NCI-H128 (cell line): ENCODE measurements at regions not wholly inside any gene's neighbourhood (a gene's known extent, or its start where the extent isn't known, plus 50 kb on each side); places are given as distances from the start of the nearest gene placed in this dataset.
A peak's percentile ranks its signal among the peaks of the same experiment; 100 is the strongest.

Experiments
- DNase-seq: peaks from one replicate; lab custom pipeline; 2025; ENCODE audit not compliant: unreplicated experiment; lab: John Stamatoyannopoulos, UW

- no peak for DNase-seq
These were observed 150.4 kb downstream of the CEBPB start for GRCh38 chr20:50341050-50341449.

GRCh38 chr20:50341880-50342637, 151.4 kb downstream of the CEBPB start:
- no peak for DNase-seq

DNA sequence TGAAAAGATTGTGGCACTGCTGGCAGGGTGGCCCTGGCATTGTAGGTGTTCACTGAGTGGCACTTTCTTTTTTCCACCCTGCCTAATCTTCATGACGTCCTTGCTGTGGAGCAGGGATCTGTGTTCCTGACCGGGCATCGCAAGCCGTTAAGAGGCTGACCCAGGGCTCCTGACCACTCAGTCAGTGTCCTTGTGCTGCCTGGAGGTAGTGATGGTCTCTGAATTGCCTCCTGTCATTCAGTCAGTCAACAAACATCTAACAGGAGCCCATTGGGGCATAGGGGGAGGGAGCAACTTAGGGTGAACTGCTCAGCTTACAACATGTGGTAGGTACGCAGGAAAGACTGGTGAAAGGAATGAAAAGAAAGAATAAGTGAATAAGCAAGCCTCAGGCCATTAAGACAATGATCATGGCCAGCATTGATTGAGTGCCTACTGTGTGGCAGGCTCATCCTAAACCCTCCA, 152.0 kb downstream of the CEBPB start:
- no peak for DNase-seq

GRCh38 chr20:50343125-50343489, 152.5 kb downstream of the CEBPB start:
- no peak for DNase-seq

- no peak for DNase-seq
These were observed 153.0 kb downstream of the CEBPB start for GRCh38 chr20:50343490-50344179.

DNA sequence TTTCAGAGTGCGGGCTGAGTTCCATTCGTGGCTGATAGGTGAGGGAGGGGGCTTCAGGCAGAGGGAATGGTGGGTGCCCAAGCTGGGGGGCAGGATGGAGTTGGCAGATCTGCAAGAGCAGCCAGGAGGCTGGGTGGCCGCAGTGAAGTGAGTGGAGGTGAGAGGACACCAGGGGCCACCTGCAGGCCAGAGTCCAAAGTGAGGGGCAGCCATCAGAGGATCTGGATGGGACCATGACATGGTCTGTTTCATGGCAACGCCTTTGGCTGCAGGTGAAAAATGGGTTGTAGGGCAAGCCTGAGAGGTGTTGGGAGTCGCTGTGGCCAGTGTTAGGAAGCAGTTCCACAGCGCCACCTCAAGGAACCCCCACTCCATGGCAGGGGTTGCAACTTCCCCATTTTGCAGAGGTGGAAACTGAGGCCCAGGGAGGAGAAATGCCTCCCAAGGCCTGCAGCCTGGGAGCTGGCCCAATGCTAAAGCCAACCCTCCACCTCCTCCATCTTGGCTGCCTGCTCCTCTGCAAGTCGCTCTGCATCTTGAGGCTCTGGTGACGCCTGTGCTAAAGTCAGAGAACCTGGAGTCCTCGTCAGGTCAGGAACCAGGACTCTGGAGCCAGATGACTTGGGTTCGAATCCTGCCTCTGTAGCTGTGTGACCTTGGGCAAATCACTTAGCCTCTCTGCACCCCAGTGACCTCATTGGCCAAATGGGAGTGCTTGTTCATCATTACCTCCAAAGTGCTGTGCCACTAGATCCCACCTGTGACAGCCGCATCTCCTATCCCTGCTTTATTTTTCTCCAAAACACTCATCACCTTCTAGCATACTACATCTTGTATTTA, 153.8 kb downstream of the CEBPB start:
- DNase-seq = no peak

- no peak for DNase-seq
These were observed 155.2 kb downstream of the CEBPB start for GRCh38 chr20:50345712-50346373.

GRCh38 chr20:50346374-50347283, 156.0 kb downstream of the CEBPB start:
- DNase-seq = peak; percentile 41

- no peak for DNase-seq
These were observed 156.8 kb downstream of the CEBPB start for GRCh38 chr20:50347284-50348063.

DNA sequence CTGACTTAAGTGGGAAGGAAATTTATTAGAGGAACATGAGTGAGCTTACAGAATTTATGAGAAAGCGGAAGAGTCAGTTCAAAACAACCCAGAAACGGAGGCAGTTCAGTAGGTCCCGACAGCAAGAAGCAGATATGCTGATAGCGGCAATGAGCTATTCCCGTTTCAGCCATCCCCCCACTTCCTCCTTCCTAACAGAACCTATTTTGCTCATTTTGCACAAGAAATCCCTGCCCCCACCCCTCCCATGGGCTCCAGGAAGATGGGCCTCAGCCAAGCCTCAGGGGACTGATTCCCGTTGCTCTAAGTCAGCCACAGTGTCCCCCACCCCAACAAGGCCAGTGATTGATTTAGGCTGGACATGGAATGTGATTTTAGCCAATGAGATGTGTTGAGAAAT, 157.5 kb downstream of the CEBPB start:
- no peak for DNase-seq

DNA sequence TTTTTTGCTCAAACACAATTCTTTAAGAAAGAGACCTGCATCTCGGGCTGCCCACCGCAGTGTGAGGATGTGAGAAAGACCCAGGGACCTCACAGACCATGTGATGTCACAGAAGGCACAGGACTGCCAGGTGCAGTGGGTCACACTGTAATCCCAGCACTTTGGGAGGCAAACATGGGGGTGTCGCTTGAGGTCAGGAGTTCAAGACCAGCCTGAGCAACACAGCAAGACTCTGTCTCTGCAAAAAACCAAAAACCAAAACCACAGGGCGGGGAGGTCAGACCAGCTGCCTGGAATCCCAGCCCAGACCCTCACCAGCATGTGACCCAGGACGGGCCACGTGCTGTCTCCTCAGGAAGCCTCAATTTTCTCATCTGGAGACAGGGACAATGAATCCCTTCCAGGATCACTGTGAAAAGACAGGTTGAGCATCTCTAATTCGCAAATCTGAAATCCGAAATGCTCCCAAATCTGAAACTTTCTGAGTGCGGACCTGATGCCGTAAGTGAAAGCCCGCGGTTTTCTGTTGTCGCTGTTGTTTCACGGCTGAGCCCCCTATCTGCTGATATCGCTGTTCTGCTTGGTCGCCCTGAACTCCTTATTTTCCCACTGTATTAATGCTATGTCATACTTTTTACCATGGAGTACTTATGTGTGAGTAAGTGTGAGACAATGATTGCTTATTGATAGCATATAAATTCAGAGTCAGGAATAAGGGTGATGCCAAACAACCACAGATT, 159.5 kb upstream of the PTPN1 start:
- no peak for DNase-seq

DNA sequence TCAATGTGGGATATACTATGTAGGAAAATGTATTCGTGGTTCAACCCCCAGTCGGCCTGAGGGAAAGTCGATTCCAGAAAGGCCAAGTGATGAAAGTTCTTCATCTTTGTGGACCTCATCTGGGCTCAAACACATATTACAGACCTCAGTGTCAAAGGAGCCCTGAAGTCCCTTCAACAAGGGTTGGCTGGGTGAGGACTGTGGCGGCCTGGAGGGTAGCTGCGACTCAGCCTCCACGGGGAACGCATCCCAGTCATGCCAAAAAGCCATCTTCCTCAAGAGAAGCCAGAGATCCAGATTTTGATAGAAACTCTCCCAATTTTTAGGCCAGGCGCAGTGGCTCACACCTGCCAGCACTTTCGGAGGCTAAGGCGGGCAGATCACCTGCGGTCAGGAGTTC, 158.6 kb upstream of the PTPN1 start:
- no peak for DNase-seq

GRCh38 chr20:50353289-50353961, 156.8 kb upstream of the PTPN1 start:
- DNase-seq = no peak

GRCh38 chr20:50354721-50355589, 155.2 kb upstream of the PTPN1 start:
- DNase-seq = no peak

DNA sequence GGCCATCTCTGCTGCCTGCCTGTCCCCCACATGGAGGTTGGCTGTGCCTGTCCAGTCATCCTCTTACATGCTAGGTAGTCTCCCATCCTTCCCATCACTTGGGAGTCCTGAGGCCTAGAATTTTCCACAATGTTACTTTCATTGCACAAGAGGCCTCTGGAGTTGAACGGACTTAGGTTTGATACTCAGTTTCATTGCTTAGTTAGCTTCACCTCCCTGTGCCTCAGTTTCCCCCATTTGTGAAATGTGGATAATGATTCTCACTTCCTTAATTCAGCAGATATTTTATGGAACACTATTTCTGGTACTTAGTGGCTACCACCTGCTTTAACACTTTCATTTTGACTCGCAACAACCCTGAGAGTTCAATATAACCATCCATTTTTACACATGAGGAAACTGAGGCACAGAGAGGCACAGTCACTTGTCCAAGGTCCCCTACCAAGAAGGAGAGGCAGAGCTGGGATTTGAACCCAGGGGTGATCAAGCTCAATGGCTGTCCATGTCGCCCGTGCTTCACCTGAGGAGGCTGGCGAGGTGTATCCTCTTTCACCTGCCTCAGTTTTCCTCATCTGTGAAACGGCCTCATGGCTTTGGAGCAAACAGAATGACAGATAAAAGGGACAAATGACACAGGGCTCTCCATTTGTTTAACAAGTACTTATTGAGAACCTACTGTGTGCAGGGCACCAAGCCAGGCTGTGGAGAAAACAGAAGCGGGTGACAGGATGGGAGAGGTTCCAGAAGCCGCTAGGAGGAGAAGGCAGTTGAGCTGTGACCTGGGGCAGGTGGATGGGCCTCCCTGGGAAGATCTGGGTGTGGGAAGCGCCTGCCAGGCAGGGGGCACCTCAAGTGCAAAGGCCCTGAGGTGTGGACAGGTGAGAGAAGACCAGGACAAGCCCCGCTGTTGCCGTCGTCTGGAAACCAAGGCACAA, 154.3 kb upstream of the PTPN1 start:
- DNase-seq = no peak

GRCh38 chr20:50356525-50356885, 153.7 kb upstream of the PTPN1 start:
- no peak for DNase-seq
